Stomach smooth muscle (tissue), 2 donors: ENCODE measurements at regions not wholly inside any gene's neighbourhood (a gene's known extent, or its start where the extent isn't known, plus 50 kb on each side); places are given as distances from the start of the nearest gene placed in this dataset.
A peak's percentile ranks its signal among the peaks of the same experiment; 100 is the strongest.

Experiments used
- H3K27ac ChIP-seq: one replicate; pipeline ENCODE4 v1.7.0; 2013; ENCODE audit warnings: mild to moderate bottlenecking, low read length, inconsistent platforms
- H3K27me3 ChIP-seq, 2 donors: one replicate each; pipeline ENCODE4 v1.7.0; 2013; ENCODE audit warnings: low read length in 2 of 2; ENCODE audit not compliant: insufficient read depth in 2 of 2, control insufficient read depth in 1 of 2
- H3K36me3 ChIP-seq, 2 donors: one replicate each; pipeline ENCODE4 v1.7.0; 2013; ENCODE audit warnings: low read length in 2 of 2; ENCODE audit not compliant: control insufficient read depth in 2 of 2, insufficient read depth in 2 of 2
- H3K4me1 ChIP-seq: one replicate; pipeline ENCODE4 v1.7.0; 2013; ENCODE audit warnings: low read length; ENCODE audit not compliant: control insufficient read depth, insufficient read depth
- H3K4me3 ChIP-seq, 2 donors: one replicate each; pipeline ENCODE4 v1.7.0; 2013; ENCODE audit warnings: low read length in 2 of 2
- H3K9ac ChIP-seq, 2 donors: one replicate each; pipeline ENCODE4 v1.7.0; 2013; ENCODE audit warnings: low read length in 2 of 2, mild to moderate bottlenecking in 1 of 2
- H3K9me3 ChIP-seq, 2 donors: one replicate each; pipeline ENCODE4 v1.7.0; 2013; ENCODE audit warnings: low read length in 2 of 2; ENCODE audit not compliant: control insufficient read depth in 2 of 2
- donor health status: healthy.
- donor health status: Pancreatic carcinoma.

DNA sequence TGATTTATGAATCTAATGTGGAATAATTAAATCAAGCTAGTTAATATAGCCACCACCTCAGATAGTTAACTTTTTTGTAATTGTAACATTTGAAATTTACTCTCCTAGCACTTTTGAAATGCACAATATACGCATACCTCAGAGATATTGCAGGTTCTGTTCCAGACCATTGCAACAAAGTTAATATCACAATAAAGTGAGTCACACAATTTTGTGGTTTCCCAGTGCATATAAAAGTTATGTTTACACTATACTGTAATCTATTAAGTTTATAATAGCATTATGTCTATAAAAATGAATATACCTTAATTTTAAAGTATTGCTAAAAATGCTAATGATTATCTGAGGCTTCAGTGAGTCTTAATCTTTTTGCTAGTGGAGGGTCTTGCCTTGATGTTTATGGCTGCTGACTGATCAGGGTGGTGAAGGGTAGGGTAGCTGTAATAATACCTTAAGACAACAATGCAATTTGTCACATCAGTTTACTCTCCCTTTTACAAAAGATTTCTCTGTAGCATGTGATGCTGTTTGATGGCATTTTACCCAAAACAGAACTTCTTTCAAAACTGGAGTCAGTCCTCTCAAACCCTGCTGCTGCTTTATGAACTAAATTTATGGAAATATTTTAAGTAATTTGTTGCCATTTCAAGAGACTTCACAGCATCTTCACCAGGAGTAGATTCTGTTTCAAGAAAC, 235.1 kb upstream of the ADAMTSL1 start:
- no peak overlapping the region for H3K9ac ChIP-seq
- H3K27me3 ChIP-seq, result no peaks in the 10 kb centered on the region
- no peak overlapping the region for H3K4me3 ChIP-seq

DNA sequence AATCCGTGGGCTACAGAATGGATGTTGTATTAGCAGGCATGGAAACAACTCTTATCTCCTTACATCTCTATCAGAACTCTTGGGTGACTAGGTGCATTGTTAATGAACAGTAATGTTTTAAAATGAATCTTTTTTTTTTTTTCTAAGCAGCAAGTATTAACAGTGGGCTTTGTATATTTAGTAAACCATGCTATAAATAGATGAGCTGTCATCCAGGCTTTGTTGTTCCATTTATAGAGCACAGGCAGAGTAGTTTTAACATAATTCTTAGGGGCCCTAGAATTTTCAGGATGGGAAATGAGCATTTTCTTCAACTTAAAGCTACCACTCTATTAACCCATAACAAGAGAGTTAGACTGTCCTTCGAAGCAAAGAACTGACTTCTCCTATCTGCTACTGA, 233.7 kb upstream of the ADAMTSL1 start:
- H3K27me3 ChIP-seq, result no peaks in the 10 kb centered on the region
- H3K4me1 ChIP-seq, result no peaks in the 10 kb centered on the region
- H3K27ac ChIP-seq, result no peak overlapping the region
- H3K36me3 ChIP-seq, result no peaks in the 10 kb centered on the region
- H3K9me3 ChIP-seq, result no peaks in the 10 kb centered on the region
- no peak overlapping the region for H3K9ac ChIP-seq
- no peak overlapping the region for H3K4me3 ChIP-seq

More for the DNA sequence above, 235.1 kb upstream of the ADAMTSL1 start:
- H3K27ac ChIP-seq, result no peak overlapping the region
- no peaks in the 10 kb centered on the region for H3K9me3 ChIP-seq
- no peaks in the 10 kb centered on the region for H3K36me3 ChIP-seq
- H3K4me1 ChIP-seq, result no peaks in the 10 kb centered on the region

DNA sequence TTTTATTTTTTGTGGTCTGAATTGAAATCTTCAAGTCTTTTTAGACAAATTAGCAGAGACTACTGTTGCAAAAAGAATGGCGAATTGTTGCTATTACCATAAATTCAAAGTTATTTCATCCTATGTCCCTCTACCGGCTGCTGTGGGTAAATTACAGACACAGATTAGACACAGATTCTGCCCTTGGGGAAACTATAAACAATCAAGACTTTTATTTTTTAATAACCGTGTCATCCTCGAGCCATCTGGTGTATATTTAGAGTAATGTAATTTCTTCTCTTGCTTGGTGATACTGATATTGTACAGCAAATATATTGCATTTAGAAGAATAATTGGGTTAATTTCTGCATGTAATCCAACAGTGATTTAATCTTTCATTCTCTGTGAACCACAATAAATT, 228.0 kb upstream of the ADAMTSL1 start:
- no peaks in the 10 kb centered on the region for H3K27me3 ChIP-seq
- no peaks in the 10 kb centered on the region for H3K4me1 ChIP-seq
- H3K9me3 ChIP-seq, result no peaks in the 10 kb centered on the region
- no peak overlapping the region for H3K4me3 ChIP-seq
- H3K9ac ChIP-seq, result no peak overlapping the region
- H3K27ac ChIP-seq, result no peak overlapping the region
- no peaks in the 10 kb centered on the region for H3K36me3 ChIP-seq

DNA sequence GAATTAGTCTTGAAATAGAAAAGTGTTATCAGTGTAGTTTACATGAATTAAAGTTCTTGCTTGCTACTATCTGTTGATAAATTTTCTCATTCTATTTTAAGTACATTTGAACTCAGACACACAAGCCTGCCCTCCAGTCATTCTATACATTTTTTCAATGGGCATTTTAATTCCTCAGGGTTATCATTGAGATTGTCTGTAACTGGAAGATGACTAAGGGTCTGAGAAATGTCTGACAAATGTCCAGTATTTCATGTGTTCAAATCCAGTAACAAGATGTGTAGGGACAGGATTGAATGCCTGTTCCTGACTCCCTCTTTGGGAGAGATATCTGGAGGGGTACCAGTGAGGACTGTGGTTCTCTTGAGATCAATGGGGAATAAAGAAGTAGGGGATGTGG, 223.9 kb upstream of the ADAMTSL1 start:
- H3K27me3 ChIP-seq, result no peaks in the 10 kb centered on the region
- no peak overlapping the region for H3K27ac ChIP-seq
- no peaks in the 10 kb centered on the region for H3K36me3 ChIP-seq
- H3K9ac ChIP-seq, result no peak overlapping the region
- no peak overlapping the region for H3K4me3 ChIP-seq
- H3K9me3 ChIP-seq, result no peaks in the 10 kb centered on the region
- no peaks in the 10 kb centered on the region for H3K4me1 ChIP-seq

DNA sequence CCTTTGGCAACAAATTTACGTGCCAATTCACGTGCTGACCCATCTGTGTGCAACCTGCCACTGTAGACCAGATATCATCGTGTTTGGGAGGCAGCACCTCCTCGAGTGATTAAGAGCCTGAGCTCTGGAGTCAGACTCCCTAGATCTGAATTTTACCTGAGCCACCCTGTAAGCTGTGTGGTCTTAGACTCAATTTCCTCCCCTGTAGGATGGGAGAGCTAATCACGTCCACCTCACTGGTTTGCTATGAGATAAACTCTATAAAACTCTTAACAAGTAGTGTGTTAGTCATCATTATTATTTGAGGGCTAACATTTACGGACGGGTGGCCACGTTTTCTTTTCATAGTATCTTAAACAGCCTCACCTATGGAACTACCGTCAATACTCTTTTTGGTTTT, 220.0 kb upstream of the ADAMTSL1 start:
- Histone ChIP-seq H3K36me3 (no peaks in the 10 kb centered on the region), H3K4me1 (peaks cover 4% of the 10 kb centered on the region), H3K4me3 (no peak overlapping the region), H3K9me3 (no peaks in the 10 kb centered on the region), H3K27me3 (no peaks in the 10 kb centered on the region), H3K9ac (no peak overlapping the region), H3K27ac (no peak overlapping the region)

DNA sequence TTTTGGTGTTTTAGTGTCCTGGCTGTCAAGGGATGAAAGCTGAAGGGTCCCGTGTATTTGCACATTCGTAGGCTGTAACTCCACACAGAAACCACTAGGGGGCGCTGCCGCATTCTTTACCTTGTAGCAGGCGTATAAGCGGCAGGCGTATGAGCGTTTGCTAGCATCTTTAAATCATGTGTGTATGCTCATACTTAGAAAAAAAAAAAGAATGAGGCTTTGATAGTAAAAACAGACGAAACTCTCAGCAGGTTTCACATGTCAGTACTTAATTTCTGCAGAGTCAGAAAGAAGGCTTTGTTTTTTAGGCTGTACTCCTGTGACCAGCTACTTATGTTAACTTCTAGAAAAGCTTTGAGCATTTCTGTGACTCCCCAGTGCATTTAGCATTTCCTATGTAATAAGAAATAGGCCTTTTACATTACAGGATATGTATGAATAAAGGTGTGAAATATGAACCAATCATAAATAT, 218.8 kb upstream of the ADAMTSL1 start:
- H3K4me3 ChIP-seq, result no peak overlapping the region
- no peaks in the 10 kb centered on the region for H3K27me3 ChIP-seq
- no peaks in the 10 kb centered on the region for H3K9me3 ChIP-seq
- H3K4me1 ChIP-seq, result peaks cover 4% of the 10 kb centered on the region
- no peak overlapping the region for H3K27ac ChIP-seq
- H3K9ac ChIP-seq, result no peak overlapping the region
- H3K36me3 ChIP-seq, result no peaks in the 10 kb centered on the region

DNA sequence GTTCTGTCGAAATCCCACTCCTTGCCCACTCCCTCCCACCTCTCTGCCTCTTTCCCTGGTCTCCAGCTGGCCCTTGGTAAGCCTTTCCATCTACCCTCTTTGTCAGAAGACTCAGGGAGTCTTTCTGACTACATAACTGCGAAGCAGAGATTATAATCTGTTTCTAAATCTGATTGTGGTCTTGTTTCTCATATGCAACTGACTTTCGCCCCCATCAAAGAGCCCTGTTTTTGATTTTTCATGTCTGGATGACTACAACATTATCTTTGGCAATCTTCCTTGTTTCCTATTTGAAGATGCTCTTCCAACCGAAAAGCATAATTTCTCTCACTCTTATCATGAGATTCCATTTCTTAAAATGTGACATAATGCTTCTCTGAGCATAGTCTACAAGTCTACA, 218.2 kb upstream of the ADAMTSL1 start:
- Histone ChIP-seq H3K27me3 (no peaks in the 10 kb centered on the region), H3K27ac (no peak overlapping the region), H3K9ac (no peak overlapping the region), H3K4me1 (peaks cover 4% of the 10 kb centered on the region), H3K36me3 (no peaks in the 10 kb centered on the region), H3K4me3 (no peak overlapping the region), H3K9me3 (no peaks in the 10 kb centered on the region)

DNA sequence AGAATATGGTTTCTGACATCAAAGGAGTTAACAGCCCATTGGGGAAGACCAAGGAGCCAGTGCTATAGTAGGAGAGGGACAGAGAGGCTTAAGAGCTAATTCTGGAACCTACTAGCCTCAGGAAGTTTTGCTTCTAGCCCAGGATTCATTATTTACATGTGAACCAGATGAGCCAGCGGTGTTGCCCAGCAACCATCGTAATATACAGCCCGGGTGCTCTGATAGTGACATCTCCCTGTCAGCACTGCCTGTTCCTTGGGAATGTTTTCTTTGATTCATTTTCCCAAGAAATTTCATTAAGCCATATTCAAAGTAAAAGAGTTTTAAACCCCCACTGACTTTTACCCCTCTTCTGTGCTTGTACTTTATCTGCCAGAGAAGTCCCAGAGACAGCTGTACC, 217.4 kb upstream of the ADAMTSL1 start:
- Histone ChIP-seq H3K9me3 (no peaks in the 10 kb centered on the region), H3K4me3 (no peak overlapping the region), H3K4me1 (peaks cover 4% of the 10 kb centered on the region), H3K27ac (no peak overlapping the region), H3K36me3 (no peaks in the 10 kb centered on the region), H3K9ac (no peak overlapping the region), H3K27me3 (no peaks in the 10 kb centered on the region)

DNA sequence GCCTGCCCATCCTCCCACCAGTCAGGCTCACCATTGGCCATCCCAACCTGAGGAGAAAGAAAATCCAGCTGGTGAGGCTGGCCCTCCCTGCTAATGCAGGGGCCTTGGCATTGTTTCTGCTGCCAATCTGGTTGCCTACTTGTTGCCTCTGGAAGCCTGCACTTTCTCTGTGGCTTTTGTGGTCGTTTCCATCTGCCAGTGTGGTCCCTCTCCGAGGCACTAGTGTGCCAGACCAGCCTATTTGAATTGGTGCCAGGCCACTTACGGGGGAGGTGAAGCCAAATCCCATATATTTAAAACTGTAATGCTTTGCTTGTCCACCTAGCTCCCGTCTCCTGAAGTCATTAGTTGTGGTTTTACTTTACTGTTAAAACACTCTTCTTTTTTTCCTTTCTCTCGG, 213.4 kb upstream of the ADAMTSL1 start:
- Histone ChIP-seq H3K27me3 (no peaks in the 10 kb centered on the region), H3K9me3 (no peaks in the 10 kb centered on the region), H3K4me3 (peak overlapping the region in 1 of 2 donors; percentile 12), H3K4me1 (peaks cover 3% of the 10 kb centered on the region), H3K36me3 (no peaks in the 10 kb centered on the region), H3K9ac (no peak overlapping the region), H3K27ac (peak overlapping the region; percentile 26)

DNA sequence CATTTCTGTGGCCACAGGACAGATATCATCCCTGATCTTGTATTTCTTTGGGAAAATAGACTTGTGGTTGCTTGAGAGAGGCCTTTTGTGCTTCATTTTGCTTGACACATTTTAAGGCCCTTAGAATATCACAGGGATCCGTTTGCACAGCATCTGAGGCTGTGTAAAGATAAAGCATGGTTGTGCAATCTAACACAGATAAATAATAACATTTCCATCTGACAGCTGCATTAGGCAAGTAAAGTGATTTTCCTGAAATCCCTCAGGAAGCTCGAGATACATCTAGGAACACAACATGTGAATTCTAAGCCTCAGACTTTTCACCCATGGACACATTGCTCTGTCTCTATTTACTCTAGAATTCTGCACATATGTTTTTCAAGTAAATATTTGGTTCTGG, 212.8 kb upstream of the ADAMTSL1 start:
- H3K9ac ChIP-seq, result no peak overlapping the region
- no peak overlapping the region for H3K27ac ChIP-seq
- H3K9me3 ChIP-seq, result no peaks in the 10 kb centered on the region
- H3K4me3 ChIP-seq, result no peak overlapping the region
- no peaks in the 10 kb centered on the region for H3K4me1 ChIP-seq
- no peaks in the 10 kb centered on the region for H3K36me3 ChIP-seq
- H3K27me3 ChIP-seq, result no peaks in the 10 kb centered on the region

DNA sequence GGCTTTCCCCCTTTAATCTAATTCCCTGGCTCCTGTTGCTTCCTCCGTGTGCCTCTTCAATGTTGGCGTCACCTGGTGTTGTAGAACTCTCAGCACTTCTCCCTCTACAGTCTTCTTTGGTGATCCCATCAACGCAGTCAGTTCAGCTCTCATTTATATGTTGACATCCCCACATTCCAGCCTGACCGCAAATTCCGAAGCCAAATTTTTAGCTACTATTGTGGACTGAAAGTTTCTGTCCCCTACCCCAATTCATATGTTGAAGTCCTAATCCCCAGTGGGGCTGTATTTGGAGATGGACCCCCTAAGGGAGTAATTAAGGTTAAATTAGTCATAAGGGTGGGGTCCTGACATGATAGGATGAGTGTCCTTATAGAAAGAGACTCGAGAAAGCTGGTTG, 210.6 kb upstream of the ADAMTSL1 start:
- Histone ChIP-seq H3K4me1 (no peaks in the 10 kb centered on the region), H3K9me3 (no peaks in the 10 kb centered on the region), H3K36me3 (no peaks in the 10 kb centered on the region), H3K9ac (no peak overlapping the region), H3K4me3 (no peak overlapping the region), H3K27me3 (no peaks in the 10 kb centered on the region), H3K27ac (no peak overlapping the region)
